HepG2 (cell line): ENCODE measurements at regions not wholly inside any gene's neighbourhood (a gene's known extent, or its start where the extent isn't known, plus 50 kb on each side); places are given as distances from the start of the nearest gene placed in this dataset.
"Not testable (repeated sequence)": the region's sequence is repeated elsewhere in the genome, so short reads cannot be mapped to it uniquely, and the experiment has no call there.

Experiments
- ATAC-seq: fragments of 200-7000 bp; cut with Tn5 transposase; 3 replicates; pipeline ENCODE4 v1.9.1; 2020; ENCODE audit warnings: mild to moderate bottlenecking, moderate library complexity
- BruUV-seq: library from RNA; stranded (reverse); fragments of 400-500 nt; replicated peaks from 2 replicates; lab custom pipeline; 2021; lab: Mats Ljungman, UMichigan
- CTCF ChIA-PET: fragments of 300-600 bp; formaldehyde crosslinking; extraction: SDS; loops from one replicate; lab custom pipeline; 2021; ENCODE audit warnings: low total read pairs, inconsistent platforms, low intra/inter-chr PET ratio; lab: Yijun Ruan, JAX
- POLR2A ChIA-PET: fragments of 350-600 bp; sonication (Branson Sonifier 250); formaldehyde crosslinking; loops from one replicate; lab custom pipeline; 2020; ENCODE audit warnings: antibody characterized with exemption, inconsistent platforms; lab: Yijun Ruan, JAX
- DNase-seq: peaks from one replicate; pipeline ENCODE4 v3.0.0-alpha.2; 2015; ENCODE audit warnings: low spot score
- FAIRE-seq: peaks from 3 replicates; lab custom pipeline; 2011; peaks lifted over from hg19 to GRCh38; lab: Jason Lieb, UNC
- H2AFZ ChIP-seq: one replicate; pipeline ENCODE4 v1.6.1; 2011; ENCODE audit warnings: low read length, inconsistent platforms
- H3K27ac ChIP-seq: fragments of 300-600 bp; 3 replicates; pipeline ENCODE4 v1.8.0; 2011; ENCODE audit warnings: mixed run types, mild to moderate bottlenecking, mixed read lengths, low read length, inconsistent platforms; ENCODE audit not compliant: insufficient read depth; ENCODE audit errors: extremely low read length
- H3K27me3 ChIP-seq, 2 experiments: fragments of 200-600 bp in 1 of 2; 2 replicates in 1 of 2; 3 replicates in 1 of 2; pipeline versions ENCODE4 v1.6.0 to v1.8.0; 2011; ENCODE audit warnings: low read length in 2 of 2, mild to moderate bottlenecking in 2 of 2, moderate library complexity in 2 of 2, inconsistent platforms in 1 of 2; ENCODE audit not compliant: insufficient read depth in 2 of 2, control insufficient read depth in 1 of 2
- H3K36me3 ChIP-seq, 2 experiments: fragments of 200-600 bp in 1 of 2; replicated peaks in 1 of 2; 2 replicates in 1 of 2; 3 replicates in 1 of 2; pipeline versions ENCODE4 v1.5.1 to v1.8.0; 2011; ENCODE audit warnings: low read length in 2 of 2, inconsistent platforms in 1 of 2; ENCODE audit not compliant: insufficient read depth in 2 of 2, control insufficient read depth in 1 of 2
- H3K4me1 ChIP-seq: 2 replicates; pipeline ENCODE4 v1.5.1; 2012; ENCODE audit warnings: low read length, inconsistent platforms; ENCODE audit not compliant: insufficient read depth
- H3K4me2 ChIP-seq: 2 replicates; pipeline ENCODE4 v1.6.0; 2011; ENCODE audit warnings: low read depth, low read length, inconsistent platforms
- H3K4me3 ChIP-seq, 3 experiments: fragments of 200-600 bp in 1 of 3; sonication (generic), shearing (Covaris generic) in 1 of 3; replicated peaks in 1 of 3; 2 replicates each; pipeline ENCODE4 v1.5.1; 2011 to 2016; ENCODE audit warnings: low read length in 3 of 3, inconsistent platforms in 2 of 3, low read depth in 2 of 3, mild to moderate bottlenecking in 2 of 3, control low read depth in 1 of 3, mixed read lengths in 1 of 3; ENCODE audit not compliant: insufficient read depth in 1 of 3
- H3K79me2 ChIP-seq: one replicate; pipeline ENCODE4 v1.6.1; 2011; ENCODE audit warnings: low read length, inconsistent platforms; ENCODE audit not compliant: insufficient read depth
- H3K9ac ChIP-seq: 2 replicates; pipeline ENCODE4 v1.6.0; 2011; ENCODE audit warnings: mild to moderate bottlenecking, low read depth, low read length, inconsistent platforms; ENCODE audit not compliant: insufficient read depth
- H3K9me3 ChIP-seq: 2 replicates; pipeline ENCODE4 v1.5.1; 2012; ENCODE audit warnings: mild to moderate bottlenecking, low read length
- H4K20me1 ChIP-seq: 2 replicates; pipeline ENCODE4 v1.6.0; 2011; ENCODE audit warnings: inconsistent platforms, mild to moderate bottlenecking, low read length, moderate library complexity; ENCODE audit not compliant: insufficient read depth
- NFYB ChIP-seq: sonication (generic); formaldehyde crosslinking; IDR thresholded peaks from 2 replicates; pipeline ENCODE4 v1.4.0; 2020; ENCODE audit warnings: missing genetic modification reagents
- RBFOX2 ChIP-seq: fragments of 200-400 bp; formaldehyde crosslinking; IDR thresholded peaks from 2 replicates; pipeline ENCODE4 v1.6.1; 2017; ENCODE audit warnings: low read depth, mild to moderate bottlenecking, low read length
- STAG1 ChIP-seq: sonication (generic); formaldehyde crosslinking; IDR thresholded peaks from 2 replicates; pipeline ENCODE4 v1.4.0; 2020; ENCODE audit warnings: missing genetic modification reagents
- TCF7L2 ChIP-seq: IDR thresholded peaks from 2 replicates; pipeline ENCODE4 v1.6.1; 2011; ENCODE audit warnings: mild to moderate bottlenecking, low read depth, low read length, moderate library complexity
- ZKSCAN5 ChIP-seq: sonication (generic); formaldehyde crosslinking; IDR thresholded peaks from 2 replicates; pipeline ENCODE4 v1.5.1; 2020; ENCODE audit warnings: mild to moderate bottlenecking, missing genetic modification reagents
- ZNF383 ChIP-seq: sonication (generic); formaldehyde crosslinking; IDR thresholded peaks from 2 replicates; pipeline ENCODE4 v1.4.0; 2020; ENCODE audit warnings: missing genetic modification reagents, mild to moderate bottlenecking, borderline replicate concordance
- ZNF749 ChIP-seq: sonication (generic); formaldehyde crosslinking; IDR thresholded peaks from 2 replicates; pipeline ENCODE4 v1.8.0; 2022; ENCODE audit warnings: mild to moderate bottlenecking, missing genetic modification reagents, moderate library complexity, borderline replicate concordance
- WGBS: methylation state at CpG from one replicate; pipeline ENCODE4 v1.1.6; 2017; ENCODE audit warnings: low lambda C conversion rate; 5-methylcytosine and 5-hydroxymethylcytosine counted together
- in situ Hi-C: cut with HindIII; loops from 2 replicates; pipeline ENCODE4 v1.10.0; 2017; ENCODE audit warnings: low pct_unique_long_range_greater_than_20kb; ENCODE audit not compliant: extremely low pct_ligation_motif_present
- intact Hi-C: fragments of 100-400 bp; cut with micrococcal nuclease; formaldehyde crosslinking; loops from one replicate; pipeline ENCODE4 v1.10.0; 2022; ENCODE audit not compliant: unreplicated experiment
- TF ChIP-seq, protein P1 (sequence below): sonication (generic); formaldehyde crosslinking; IDR thresholded peaks from 2 replicates; pipeline ENCODE4 v1.5.0; 2020; ENCODE audit warnings: mild to moderate bottlenecking, missing genetic modification reagents, moderate library complexity
- TF ChIP-seq, protein P2 (sequence below): sonication (generic); formaldehyde crosslinking; IDR thresholded peaks from 2 replicates; pipeline ENCODE4 v1.4.0; 2020; ENCODE audit warnings: missing genetic modification reagents
- TF ChIP-seq, protein P3 (sequence below): sonication (generic); formaldehyde crosslinking; IDR thresholded peaks from 2 replicates; pipeline ENCODE4 v1.4.0; 2020; ENCODE audit warnings: missing genetic modification reagents

DNA sequence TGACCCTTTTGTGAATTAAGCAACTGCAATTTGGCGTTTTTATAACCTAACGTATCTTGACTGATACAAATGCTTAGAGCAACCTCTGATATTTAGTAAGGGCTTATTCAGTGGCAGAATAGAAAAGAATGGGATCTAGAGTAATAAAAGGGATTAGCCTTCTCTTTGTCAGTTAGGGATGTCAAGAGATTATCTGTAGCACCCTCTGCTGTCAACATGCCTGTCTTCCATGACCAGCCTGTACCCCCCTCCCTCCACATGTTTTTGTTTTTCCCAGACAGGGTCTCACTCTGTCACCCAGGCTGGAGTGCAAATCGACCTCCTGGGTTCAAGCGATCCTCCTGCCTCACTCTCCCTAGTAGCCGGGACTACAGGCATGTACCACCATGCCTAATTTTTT, 198.1 kb downstream of the NPIPA7 start:
- H3K4me1 ChIP-seq, H4K20me1 ChIP-seq, POLR2A ChIA-PET: not testable (repeated sequence)
- TF ChIP-seq, protein P1, sequence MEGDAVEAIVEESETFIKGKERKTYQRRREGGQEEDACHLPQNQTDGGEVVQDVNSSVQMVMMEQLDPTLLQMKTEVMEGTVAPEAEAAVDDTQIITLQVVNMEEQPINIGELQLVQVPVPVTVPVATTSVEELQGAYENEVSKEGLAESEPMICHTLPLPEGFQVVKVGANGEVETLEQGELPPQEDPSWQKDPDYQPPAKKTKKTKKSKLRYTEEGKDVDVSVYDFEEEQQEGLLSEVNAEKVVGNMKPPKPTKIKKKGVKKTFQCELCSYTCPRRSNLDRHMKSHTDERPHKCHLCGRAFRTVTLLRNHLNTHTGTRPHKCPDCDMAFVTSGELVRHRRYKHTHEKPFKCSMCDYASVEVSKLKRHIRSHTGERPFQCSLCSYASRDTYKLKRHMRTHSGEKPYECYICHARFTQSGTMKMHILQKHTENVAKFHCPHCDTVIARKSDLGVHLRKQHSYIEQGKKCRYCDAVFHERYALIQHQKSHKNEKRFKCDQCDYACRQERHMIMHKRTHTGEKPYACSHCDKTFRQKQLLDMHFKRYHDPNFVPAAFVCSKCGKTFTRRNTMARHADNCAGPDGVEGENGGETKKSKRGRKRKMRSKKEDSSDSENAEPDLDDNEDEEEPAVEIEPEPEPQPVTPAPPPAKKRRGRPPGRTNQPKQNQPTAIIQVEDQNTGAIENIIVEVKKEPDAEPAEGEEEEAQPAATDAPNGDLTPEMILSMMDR (CRISPR knock-in tag): peak; percentile 23; the same call in 1 of the 2 replicates
- peak; percentile 29; the same call in 1 of the 2 replicates for TF ChIP-seq STAG1 (CRISPR knock-in tag)
- TF ChIP-seq, all 625 proteins: peak for 2; not testable (repeated sequence) for 623
- BruUV-seq, in situ Hi-C loops, CTCF ChIA-PET, H3K79me2 ChIP-seq, DNase-seq, H3K9me3 ChIP-seq, intact Hi-C loops, H3K4me3 ChIP-seq, H3K4me2 ChIP-seq, FAIRE-seq, H3K27ac ChIP-seq, H3K36me3 ChIP-seq, H3K27me3 ChIP-seq, H2AFZ ChIP-seq, H3K9ac ChIP-seq: not testable (repeated sequence)
- 24% methylated on average over 5 of the region's 5 CpGs for WGBS
- peak; percentile 36; the same call in 1 of the 3 replicates for ATAC-seq

DNA sequence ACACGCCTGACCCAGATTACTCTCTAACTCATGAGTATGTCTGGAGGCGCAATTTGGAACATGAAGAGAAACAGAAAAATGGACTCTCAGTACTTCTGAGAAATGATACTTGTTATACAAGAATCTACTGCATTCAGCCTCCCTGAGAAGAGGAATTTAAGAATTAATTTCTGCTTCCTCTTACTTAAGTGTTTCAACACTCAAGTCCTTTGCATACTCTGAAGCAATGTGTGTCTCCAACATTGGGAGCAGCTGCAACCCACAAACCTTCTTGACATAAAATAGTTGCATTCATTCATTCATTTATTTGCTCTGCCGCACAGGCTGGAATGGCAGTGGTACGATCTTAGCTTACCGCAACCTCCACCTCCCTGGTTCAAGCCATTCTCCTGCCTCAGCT, 199.8 kb downstream of the NPIPA7 start:
- ChIA-PET POLR2A (no interaction called here), CTCF (no interaction called here)
- no peaks in the 10 kb centered on the region for H4K20me1 ChIP-seq
- H3K4me3 ChIP-seq: no peak overlapping the region
- no peak overlapping the region for H3K9ac ChIP-seq
- BruUV-seq: no TSS peak
- FAIRE-seq: no peak
- H3K27ac ChIP-seq: no peak overlapping the region
- intact Hi-C loops (no loop called here), in situ Hi-C loops (no loop called here)
- H3K4me1 ChIP-seq: no peaks in the 10 kb centered on the region
- TF ChIP-seq ZNF749 (CRISPR knock-in tag) (no peak), TCF7L2 (no peak), ZKSCAN5 (CRISPR knock-in tag) (no peak), ZNF383 (no peak), RBFOX2 (no peak), NFYB (CRISPR knock-in tag) (no peak)
- TF ChIP-seq, protein P2, sequence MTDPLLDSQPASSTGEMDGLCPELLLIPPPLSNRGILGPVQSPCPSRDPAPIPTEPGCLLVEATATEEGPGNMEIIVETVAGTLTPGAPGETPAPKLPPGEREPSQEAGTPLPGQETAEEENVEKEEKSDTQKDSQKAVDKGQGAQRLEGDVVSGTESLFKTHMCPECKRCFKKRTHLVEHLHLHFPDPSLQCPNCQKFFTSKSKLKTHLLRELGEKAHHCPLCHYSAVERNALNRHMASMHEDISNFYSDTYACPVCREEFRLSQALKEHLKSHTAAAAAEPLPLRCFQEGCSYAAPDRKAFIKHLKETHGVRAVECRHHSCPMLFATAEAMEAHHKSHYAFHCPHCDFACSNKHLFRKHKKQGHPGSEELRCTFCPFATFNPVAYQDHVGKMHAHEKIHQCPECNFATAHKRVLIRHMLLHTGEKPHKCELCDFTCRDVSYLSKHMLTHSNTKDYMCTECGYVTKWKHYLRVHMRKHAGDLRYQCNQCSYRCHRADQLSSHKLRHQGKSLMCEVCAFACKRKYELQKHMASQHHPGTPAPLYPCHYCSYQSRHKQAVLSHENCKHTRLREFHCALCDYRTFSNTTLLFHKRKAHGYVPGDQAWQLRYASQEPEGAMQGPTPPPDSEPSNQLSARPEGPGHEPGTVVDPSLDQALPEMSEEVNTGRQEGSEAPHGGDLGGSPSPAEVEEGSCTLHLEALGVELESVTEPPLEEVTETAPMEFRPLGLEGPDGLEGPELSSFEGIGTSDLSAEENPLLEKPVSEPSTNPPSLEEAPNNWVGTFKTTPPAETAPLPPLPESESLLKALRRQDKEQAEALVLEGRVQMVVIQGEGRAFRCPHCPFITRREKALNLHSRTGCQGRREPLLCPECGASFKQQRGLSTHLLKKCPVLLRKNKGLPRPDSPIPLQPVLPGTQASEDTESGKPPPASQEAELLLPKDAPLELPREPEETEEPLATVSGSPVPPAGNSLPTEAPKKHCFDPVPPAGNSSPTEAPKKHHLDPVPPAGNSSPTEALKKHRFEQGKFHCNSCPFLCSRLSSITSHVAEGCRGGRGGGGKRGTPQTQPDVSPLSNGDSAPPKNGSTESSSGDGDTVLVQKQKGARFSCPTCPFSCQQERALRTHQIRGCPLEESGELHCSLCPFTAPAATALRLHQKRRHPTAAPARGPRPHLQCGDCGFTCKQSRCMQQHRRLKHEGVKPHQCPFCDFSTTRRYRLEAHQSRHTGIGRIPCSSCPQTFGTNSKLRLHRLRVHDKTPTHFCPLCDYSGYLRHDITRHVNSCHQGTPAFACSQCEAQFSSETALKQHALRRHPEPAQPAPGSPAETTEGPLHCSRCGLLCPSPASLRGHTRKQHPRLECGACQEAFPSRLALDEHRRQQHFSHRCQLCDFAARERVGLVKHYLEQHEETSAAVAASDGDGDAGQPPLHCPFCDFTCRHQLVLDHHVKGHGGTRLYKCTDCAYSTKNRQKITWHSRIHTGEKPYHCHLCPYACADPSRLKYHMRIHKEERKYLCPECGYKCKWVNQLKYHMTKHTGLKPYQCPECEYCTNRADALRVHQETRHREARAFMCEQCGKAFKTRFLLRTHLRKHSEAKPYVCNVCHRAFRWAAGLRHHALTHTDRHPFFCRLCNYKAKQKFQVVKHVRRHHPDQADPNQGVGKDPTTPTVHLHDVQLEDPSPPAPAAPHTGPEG (CRISPR knock-in tag): no peak
- TF ChIP-seq, protein P3, sequence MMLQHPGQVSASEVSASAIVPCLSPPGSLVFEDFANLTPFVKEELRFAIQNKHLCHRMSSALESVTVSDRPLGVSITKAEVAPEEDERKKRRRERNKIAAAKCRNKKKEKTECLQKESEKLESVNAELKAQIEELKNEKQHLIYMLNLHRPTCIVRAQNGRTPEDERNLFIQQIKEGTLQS (CRISPR knock-in tag): no peak
- no peaks in the 10 kb centered on the region for H3K79me2 ChIP-seq
- H3K4me2 ChIP-seq: no peak overlapping the region
- H3K27me3 ChIP-seq: no peaks in the 10 kb centered on the region
- no peaks in the 10 kb centered on the region for H3K9me3 ChIP-seq
- ATAC-seq: no peak
- H2AFZ ChIP-seq: no peak overlapping the region
- DNase-seq: no peak
- WGBS: 73% methylated on average over 5 of the region's 5 CpGs
- no peaks in the 10 kb centered on the region for H3K36me3 ChIP-seq
